Activated CD4-positive, alpha-beta memory T cell treated with anti-CD3 and anti-CD28 coated beads for 36 hours (primary cell): ENCODE measurements at regions not wholly inside any gene's neighbourhood (a gene's known extent, or its start where the extent isn't known, plus 50 kb on each side); places are given as distances from the start of the nearest gene placed in this dataset.

Experiments used
- CTCF ChIA-PET: fragments of 350-600 bp; sonication (Branson Sonifier 250); formaldehyde crosslinking; loops from one replicate; lab custom pipeline; 2021; ENCODE audit warnings: antibody characterized with exemption, inconsistent platforms; lab: Charles Lee
- POLR2A ChIA-PET: fragments of 350-600 bp; sonication (Branson Sonifier 250); formaldehyde crosslinking; loops from one replicate; lab custom pipeline; 2021; ENCODE audit warnings: antibody characterized with exemption; lab: Charles Lee
- DNase-seq: peaks from one replicate; pipeline ENCODE4 v3.0.0-alpha.2; 2020
- H3K27ac Mint-ChIP-seq: one replicate; pipeline ENCODE4 v1.8.0; 2021; ENCODE audit warnings: mixed read lengths
- H3K27me3 Mint-ChIP-seq: one replicate; pipeline ENCODE4 v1.8.0; 2021; ENCODE audit warnings: mixed read lengths
- H3K36me3 Mint-ChIP-seq: one replicate; pipeline ENCODE4 v1.8.0; 2021; ENCODE audit warnings: mixed read lengths
- H3K4me1 Mint-ChIP-seq: one replicate; pipeline ENCODE4 v1.8.0; 2021; ENCODE audit warnings: low read depth, mixed read lengths
- H3K4me3 Mint-ChIP-seq: one replicate; pipeline ENCODE4 v1.8.0; 2021; ENCODE audit warnings: mild to moderate bottlenecking, mixed read lengths
- H3K9me3 Mint-ChIP-seq: one replicate; pipeline ENCODE4 v1.8.0; 2021; ENCODE audit warnings: mixed read lengths
- intact Hi-C: fragments of 100-400 bp; cut with micrococcal nuclease; formaldehyde crosslinking; loops from one replicate; pipeline ENCODE4 v1.15.1; 2023

- Mint-ChIP-seq H3K27ac (no peak overlapping the region), H3K4me3 (no peak overlapping the region), H3K36me3 (no peaks in the 10 kb centered on the region), H3K27me3 (no peaks in the 10 kb centered on the region), H3K4me1 (no peaks in the 10 kb centered on the region), H3K9me3 (peaks cover 11% of the 10 kb centered on the region)
- intact Hi-C loops: no loop called here
- ChIA-PET POLR2A (no interaction called here), CTCF (no interaction called here)
- DNase-seq: no peak
Observed at GRCh38 chr21:27419153-27419552, 452.3 kb upstream of the ADAMTS5 start.

GRCh38 chr21:27418346-27418745, 451.5 kb upstream of the ADAMTS5 start:
- H3K9me3 Mint-ChIP-seq: peaks cover 11% of the 10 kb centered on the region
- no peak overlapping the region for H3K4me3 Mint-ChIP-seq
- POLR2A ChIA-PET: no interaction called here
- CTCF ChIA-PET: no interaction called here
- no peak overlapping the region for H3K27ac Mint-ChIP-seq
- H3K4me1 Mint-ChIP-seq: no peaks in the 10 kb centered on the region
- H3K36me3 Mint-ChIP-seq: no peaks in the 10 kb centered on the region
- DNase-seq: no peak
- H3K27me3 Mint-ChIP-seq: no peaks in the 10 kb centered on the region
- intact Hi-C loops: no loop called here

GRCh38 chr21:27412530-27412929, 445.6 kb upstream of the ADAMTS5 start:
- no peaks in the 10 kb centered on the region for H3K27me3 Mint-ChIP-seq
- DNase-seq: no peak
- ChIA-PET CTCF (interaction anchor here (0.6 kb wide), 1 partner anchor 134 kb away, joined by 3 read pairs; no protein-coding TSS in a partner anchor), POLR2A (no interaction called here)
- H3K4me3 Mint-ChIP-seq: no peak overlapping the region
- intact Hi-C loops: no loop called here
- no peak overlapping the region for H3K27ac Mint-ChIP-seq
- H3K9me3 Mint-ChIP-seq: peaks cover 9% of the 10 kb centered on the region
- no peaks in the 10 kb centered on the region for H3K4me1 Mint-ChIP-seq
- no peaks in the 10 kb centered on the region for H3K36me3 Mint-ChIP-seq

DNA sequence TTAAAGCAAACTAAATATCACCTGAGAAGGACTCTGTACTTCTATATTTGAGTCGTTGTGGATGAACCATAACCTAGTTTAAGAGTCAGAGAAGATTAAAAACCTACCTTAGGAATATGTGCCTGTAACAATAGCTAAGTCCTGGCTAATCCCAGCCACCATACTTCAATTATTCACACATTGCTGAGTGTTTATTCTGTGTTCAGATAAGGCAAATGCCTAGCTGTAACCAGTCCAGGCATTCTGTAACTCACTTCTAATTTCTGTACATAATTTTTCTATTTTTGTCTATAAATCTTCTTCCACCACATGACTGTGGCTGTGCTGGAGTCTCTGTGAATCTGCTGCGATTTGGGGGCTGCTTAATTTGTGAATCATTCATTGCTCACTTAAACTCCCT, 441.9 kb upstream of the ADAMTS5 start:
- ChIA-PET POLR2A (no interaction called here), CTCF (no interaction called here)
- no peak for DNase-seq
- H3K4me3 Mint-ChIP-seq: no peak overlapping the region
- no peaks in the 10 kb centered on the region for H3K36me3 Mint-ChIP-seq
- intact Hi-C loops: no loop called here
- peaks cover 4% of the 10 kb centered on the region for H3K9me3 Mint-ChIP-seq
- no peaks in the 10 kb centered on the region for H3K27me3 Mint-ChIP-seq
- no peak overlapping the region for H3K27ac Mint-ChIP-seq
- H3K4me1 Mint-ChIP-seq: no peaks in the 10 kb centered on the region

- CTCF ChIA-PET: no interaction called here
- intact Hi-C loops: no loop called here
- POLR2A ChIA-PET: no interaction called here
- no peaks in the 10 kb centered on the region for H3K4me1 Mint-ChIP-seq
- DNase-seq: no peak
- H3K27me3 Mint-ChIP-seq: no peaks in the 10 kb centered on the region
- no peak overlapping the region for H3K4me3 Mint-ChIP-seq
- no peaks in the 10 kb centered on the region for H3K36me3 Mint-ChIP-seq
- H3K9me3 Mint-ChIP-seq: peaks cover 4% of the 10 kb centered on the region
- no peak overlapping the region for H3K27ac Mint-ChIP-seq
Observed at GRCh38 chr21:27407271-27407670, 440.4 kb upstream of the ADAMTS5 start.

GRCh38 chr21:27406300-27407009, 439.6 kb upstream of the ADAMTS5 start:
- DNase-seq: no peak
- Mint-ChIP-seq H3K27ac (no peak overlapping the region), H3K9me3 (peaks cover 4% of the 10 kb centered on the region), H3K4me3 (no peak overlapping the region), H3K36me3 (no peaks in the 10 kb centered on the region), H3K27me3 (no peaks in the 10 kb centered on the region), H3K4me1 (no peaks in the 10 kb centered on the region)
- CTCF ChIA-PET: no interaction called here
- intact Hi-C loops: no loop called here
- POLR2A ChIA-PET: no interaction called here

GRCh38 chr21:27403011-27403410, 436.1 kb upstream of the ADAMTS5 start:
- intact Hi-C loops: no loop called here
- Mint-ChIP-seq H3K36me3 (no peaks in the 10 kb centered on the region), H3K4me1 (no peaks in the 10 kb centered on the region), H3K4me3 (no peak overlapping the region), H3K27me3 (no peaks in the 10 kb centered on the region), H3K27ac (no peak overlapping the region), H3K9me3 (no peaks in the 10 kb centered on the region)
- CTCF ChIA-PET: no interaction called here
- DNase-seq: no peak
- POLR2A ChIA-PET: no interaction called here

DNA sequence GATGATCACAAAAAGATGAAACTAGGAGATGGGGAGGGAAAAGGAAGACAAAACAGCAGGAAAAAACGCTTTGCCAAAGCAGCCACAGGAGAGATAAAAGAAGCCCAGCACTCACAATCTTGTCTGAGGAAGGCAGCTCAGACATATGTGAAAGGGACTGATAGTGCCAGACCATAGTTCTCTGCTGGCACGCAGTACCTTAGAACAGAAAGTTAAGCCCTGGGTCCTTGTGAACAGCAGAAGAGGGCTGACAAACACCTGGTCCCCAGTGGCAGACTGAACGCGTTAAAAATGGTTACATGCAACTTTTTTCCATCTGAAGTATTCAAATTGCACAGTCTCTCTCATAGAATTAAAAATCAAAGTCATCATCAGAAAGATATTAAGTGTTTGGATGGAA, 433.2 kb upstream of the ADAMTS5 start:
- Mint-ChIP-seq H3K27ac (no peak overlapping the region), H3K27me3 (no peaks in the 10 kb centered on the region), H3K4me3 (no peak overlapping the region), H3K9me3 (no peaks in the 10 kb centered on the region), H3K36me3 (no peaks in the 10 kb centered on the region), H3K4me1 (no peaks in the 10 kb centered on the region)
- intact Hi-C loops: no loop called here
- POLR2A ChIA-PET: no interaction called here
- no peak for DNase-seq
- CTCF ChIA-PET: no interaction called here

GRCh38 chr21:27397578-27397977, 430.7 kb upstream of the ADAMTS5 start:
- POLR2A ChIA-PET: no interaction called here
- Mint-ChIP-seq H3K27ac (no peak overlapping the region), H3K9me3 (no peaks in the 10 kb centered on the region), H3K4me3 (no peak overlapping the region), H3K27me3 (no peaks in the 10 kb centered on the region), H3K4me1 (no peaks in the 10 kb centered on the region), H3K36me3 (no peaks in the 10 kb centered on the region)
- intact Hi-C loops: no loop called here
- CTCF ChIA-PET: no interaction called here
- DNase-seq: no peak

GRCh38 chr21:27393726-27394125, 426.8 kb upstream of the ADAMTS5 start:
- H3K4me3 Mint-ChIP-seq: no peak overlapping the region

DNA sequence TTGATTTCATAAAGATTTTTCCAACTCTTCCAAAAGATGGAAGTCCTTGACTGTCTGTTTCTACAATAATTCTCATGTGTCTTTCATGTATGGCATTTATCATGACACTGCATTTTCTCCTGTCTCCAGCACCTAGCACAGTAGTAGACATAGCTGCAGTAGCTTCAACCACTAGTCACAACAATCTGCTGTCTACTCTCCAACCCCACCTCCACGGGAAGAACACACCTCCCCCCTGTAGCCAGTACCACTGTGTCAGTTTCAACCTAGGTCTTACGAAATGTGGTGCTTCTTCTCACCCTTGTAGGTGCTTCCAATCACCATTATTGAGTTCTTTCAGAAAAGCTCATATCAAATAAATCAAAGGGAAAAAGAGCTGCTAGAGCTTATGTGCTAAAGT, 425.1 kb upstream of the ADAMTS5 start:
- POLR2A ChIA-PET: no interaction called here
- H3K36me3 Mint-ChIP-seq: no peaks in the 10 kb centered on the region
- CTCF ChIA-PET: no interaction called here
- no peak overlapping the region for H3K27ac Mint-ChIP-seq
- no peaks in the 10 kb centered on the region for H3K27me3 Mint-ChIP-seq
- intact Hi-C loops: no loop called here
- DNase-seq: no peak
- H3K9me3 Mint-ChIP-seq: peaks cover 4% of the 10 kb centered on the region
- H3K4me1 Mint-ChIP-seq: no peaks in the 10 kb centered on the region
- no peak overlapping the region for H3K4me3 Mint-ChIP-seq

More at GRCh38 chr21:27393726-27394125, 426.8 kb upstream of the ADAMTS5 start:
- Mint-ChIP-seq H3K27me3 (no peaks in the 10 kb centered on the region), H3K9me3 (peaks cover 3% of the 10 kb centered on the region), H3K36me3 (no peaks in the 10 kb centered on the region), H3K27ac (no peak overlapping the region), H3K4me1 (no peaks in the 10 kb centered on the region)
- intact Hi-C loops: no loop called here
- ChIA-PET POLR2A (no interaction called here), CTCF (no interaction called here)
- DNase-seq: no peak

GRCh38 chr21:27390384-27390783, 423.5 kb upstream of the ADAMTS5 start:
- Mint-ChIP-seq H3K27me3 (no peaks in the 10 kb centered on the region), H3K4me3 (no peak overlapping the region), H3K36me3 (no peaks in the 10 kb centered on the region), H3K4me1 (no peaks in the 10 kb centered on the region), H3K9me3 (peaks cover 4% of the 10 kb centered on the region), H3K27ac (no peak overlapping the region)
- POLR2A ChIA-PET: no interaction called here
- intact Hi-C loops: no loop called here
- no peak for DNase-seq
- CTCF ChIA-PET: no interaction called here

- CTCF ChIA-PET: no interaction called here
- DNase-seq: no peak
- Mint-ChIP-seq H3K27ac (no peak overlapping the region), H3K4me1 (no peaks in the 10 kb centered on the region), H3K4me3 (no peak overlapping the region), H3K9me3 (peaks cover 4% of the 10 kb centered on the region), H3K36me3 (no peaks in the 10 kb centered on the region), H3K27me3 (no peaks in the 10 kb centered on the region)
- intact Hi-C loops: no loop called here
- POLR2A ChIA-PET: interaction anchor here (0.7 kb wide), 1 partner anchor 74 kb away, joined by 3 read pairs; no protein-coding TSS in a partner anchor
Observed at GRCh38 chr21:27388825-27389224, 421.9 kb upstream of the ADAMTS5 start.
